Astrocyte of the spinal cord (primary cell): ENCODE measurements at regions not wholly inside any gene's neighbourhood (a gene's known extent, or its start where the extent isn't known, plus 50 kb on each side); places are given as distances from the start of the nearest gene placed in this dataset.
"Not testable (repeated sequence)": the region's sequence is repeated elsewhere in the genome, so short reads cannot be mapped to it uniquely, and the experiment has no call there.

ENCODE experiments used
- DNase-seq: peaks from one replicate; pipeline ENCODE4 v3.0.0; 2011; ENCODE audit warnings: low read depth, low spot score
- H3K4me3 ChIP-seq: 2 replicates; pipeline ENCODE4 v1.5.1; 2011; ENCODE audit warnings: low read depth, mild to moderate bottlenecking, low read length, moderate library complexity
- CTCF ChIP-seq: IDR thresholded peaks from 2 replicates; pipeline ENCODE4 v1.5.1; 2012; ENCODE audit warnings: low read depth, mild to moderate bottlenecking, low read length, inconsistent platforms
- in situ Hi-C: cut with HindIII; loops from 2 replicates; pipeline ENCODE4 v1.10.0; 2017; ENCODE audit warnings: low sequenced_read_pairs

- H3K4me3 ChIP-seq: no peak overlapping the region
- in situ Hi-C loops: no loop called here
- DNase-seq: no peak
- no peak for TF ChIP-seq CTCF
These were observed 50.9 kb upstream of the MITF start for GRCh38 chr3:69688400-69688799.

GRCh38 chr3:69687641-69688040 lies 51.6 kb upstream of the MITF start:
- no peak overlapping the region for H3K4me3 ChIP-seq
- DNase-seq: no peak
- TF ChIP-seq CTCF: no peak
- in situ Hi-C loops: no loop called here

GRCh38 chr3:69686056-69686455 lies 53.2 kb upstream of the MITF start:
- TF ChIP-seq CTCF: no peak
- no peak overlapping the region for H3K4me3 ChIP-seq
- in situ Hi-C loops: no loop called here
- DNase-seq: no peak

GRCh38 chr3:69684309-69684961 lies 54.8 kb upstream of the MITF start:
- H3K4me3 ChIP-seq: no peak overlapping the region
- no peak for TF ChIP-seq CTCF
- in situ Hi-C loops: no loop called here
- no peak for DNase-seq

GRCh38 chr3:69683082-69683806 lies 56.0 kb upstream of the MITF start:
- TF ChIP-seq CTCF: no peak
- DNase-seq: no peak
- H3K4me3 ChIP-seq: no peak overlapping the region
- in situ Hi-C loops: no loop called here

- DNase-seq, in situ Hi-C loops, H3K4me3 ChIP-seq: not testable (repeated sequence)
These were observed 61.8 kb upstream of the MITF start for GRCh38 chr3:69677456-69677855.

GRCh38 chr3:69675786-69676530 lies 63.3 kb upstream of the MITF start:
- no peak for TF ChIP-seq CTCF
- in situ Hi-C loops: no loop called here
- no peak overlapping the region for H3K4me3 ChIP-seq
- DNase-seq: no peak
